ENCODE measurements at regions not wholly inside any gene's neighbourhood (a gene's known extent, or its start where the extent isn't known, plus 50 kb on each side); places are given as distances from the start of the nearest gene placed in this dataset.

- H3K4me2 ChIP-seq (ENCODE audit: insufficient read depth, low read length) = no peak overlapping the region
- no peak overlapping the region for H2AFZ ChIP-seq (ENCODE audit: low read depth, low read length)
- H3K27ac ChIP-seq (ENCODE audit: extremely low read depth, low read depth, low read length) = no peak overlapping the region
- H3K9me3 ChIP-seq (replicated peaks; ENCODE audit: control insufficient read depth, insufficient read depth, low read depth, low read length) = no peaks in the 10 kb centered on the region
- ATAC-seq (no peak), DNase-seq (ENCODE audit: extremely low read depth in 1 of 4, low spot score in 3 of 4) (no peak), FAIRE-seq (no peak)
- in situ Hi-C loops (cut with MboI) (no loop called here), intact Hi-C loops (cut with micrococcal nuclease) (no loop called here)
- CTCF ChIA-PET (ENCODE audit: low intra/inter-chr PET ratio) = no interaction called here
- no peaks in the 10 kb centered on the region for H3K79me2 ChIP-seq (ENCODE audit: control insufficient read depth, insufficient read depth, low read length)
- no peaks in the 10 kb centered on the region for H3K36me3 ChIP-seq (ENCODE audit: control insufficient read depth, insufficient read depth, low read length)
- no peaks in the 10 kb centered on the region for H3K9me1 ChIP-seq (ENCODE audit: control insufficient read depth, insufficient read depth, low read length)
- H3K27me3 ChIP-seq (ENCODE audit: control insufficient read depth in 2 of 2, insufficient read depth in 2 of 2, low read length in 2 of 2) = no peaks in the 10 kb centered on the region; a peak in 1 of 5 replicates
- no peaks in the 10 kb centered on the region for H4K20me1 ChIP-seq (replicated peaks; ENCODE audit: control insufficient read depth, insufficient read depth, low read length)
- 3% methylated on average over 6 of the region's 7 CpGs for WGBS (ENCODE audit: insufficient coverage, low coverage, missing lambda C conversion rate)
- no TSS peak for BruUV-seq (replicated peaks)
- H3K4me1 ChIP-seq (replicated peaks in 1 of 2; ENCODE audit: control insufficient read depth in 2 of 2, insufficient read depth in 2 of 2, low read length in 2 of 2) = no peaks in the 10 kb centered on the region
- no peak for TF ChIP-seq CTBP1 (IDR thresholded peaks at IDR 0.05; ENCODE audit: borderline replicate concordance)
- TF ChIP-seq ATF3 (IDR thresholded peaks at IDR 0.05) = no peak
- TF ChIP-seq ATF3 (CRISPR knock-in tag; conservative IDR thresholded peaks at IDR 0.05) = no peak
- TF ChIP-seq USF1 (CRISPR knock-in tag; IDR thresholded peaks at IDR 0.05) = no peak
- no peak for TF ChIP-seq SAFB2 (IDR thresholded peaks at IDR 0.05; ENCODE audit: borderline replicate concordance, low read depth, low read length, severe bottlenecking)
- no peak for TF ChIP-seq TCFL5 (CRISPR knock-in tag; conservative IDR thresholded peaks at IDR 0.05)
- TF ChIP-seq TFAM (CRISPR knock-in tag; conservative IDR thresholded peaks at IDR 0.05) = no peak
- TF ChIP-seq ZNF41 (CRISPR knock-in tag; conservative IDR thresholded peaks at IDR 0.05) = no peak
- no peak for TF ChIP-seq HOXB6 (CRISPR knock-in tag; IDR thresholded peaks at IDR 0.05; ENCODE audit: borderline replicate concordance)
- no peak for TF ChIP-seq SAP30 (IDR thresholded peaks at IDR 0.05; ENCODE audit: borderline replicate concordance, insufficient read depth, low read depth, low read length, poor library complexity, severe bottlenecking)
- TF ChIP-seq PTTG1 (tag; IDR thresholded peaks at IDR 0.05; ENCODE audit: low read depth) = no peak
- no peak for TF ChIP-seq ARID3A (IDR thresholded peaks at IDR 0.05; ENCODE audit: borderline replicate concordance, low read depth, low read length)
- H3K9ac ChIP-seq (ENCODE audit: insufficient read depth in 1 of 2, low read depth in 2 of 2, low read length in 2 of 2) = no peak overlapping the region
- POLR2A ChIA-PET = no interaction called here
- H3K4me3 ChIP-seq = no peak overlapping the region
Measured at GRCh38 chr7:26992670-26993069, 103.1 kb downstream of the HOXA1 start.

Measured in K562 (cell line).